NCI-H510A treated with DMSO at 0.1 percent for 48 hours (cell line): ENCODE measurements at regions not wholly inside any gene's neighbourhood (a gene's known extent, or its start where the extent isn't known, plus 50 kb on each side); places are given as distances from the start of the nearest gene placed in this dataset.
"Not testable (repeated sequence)": the region's sequence is repeated elsewhere in the genome, so short reads cannot be mapped to it uniquely, and the experiment has no call there.

Experiments
- DNase-seq: peaks from one replicate; lab custom pipeline; 2025; lab: John Stamatoyannopoulos, UW

DNA sequence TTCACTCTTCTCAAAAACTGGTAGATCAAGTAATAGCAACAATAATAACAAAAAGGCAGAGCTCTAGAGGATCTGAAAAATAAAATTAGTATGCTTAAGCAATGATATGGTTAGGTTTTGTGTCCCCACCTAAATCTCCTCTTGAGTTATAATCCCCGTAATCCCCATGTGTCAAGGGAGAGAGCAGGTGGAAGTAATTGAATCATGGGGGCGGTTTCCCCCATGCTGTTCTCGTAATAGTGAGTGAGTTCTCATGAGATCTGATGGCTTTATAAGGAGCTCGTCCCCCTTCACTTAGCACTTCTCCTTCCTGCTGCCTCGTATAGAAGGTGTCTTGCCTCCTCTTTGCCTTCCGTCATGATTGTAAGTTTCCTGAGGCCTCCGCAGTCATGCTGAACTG is 60.2 kb upstream of the ABHD2 start:
- no peak for DNase-seq

DNA sequence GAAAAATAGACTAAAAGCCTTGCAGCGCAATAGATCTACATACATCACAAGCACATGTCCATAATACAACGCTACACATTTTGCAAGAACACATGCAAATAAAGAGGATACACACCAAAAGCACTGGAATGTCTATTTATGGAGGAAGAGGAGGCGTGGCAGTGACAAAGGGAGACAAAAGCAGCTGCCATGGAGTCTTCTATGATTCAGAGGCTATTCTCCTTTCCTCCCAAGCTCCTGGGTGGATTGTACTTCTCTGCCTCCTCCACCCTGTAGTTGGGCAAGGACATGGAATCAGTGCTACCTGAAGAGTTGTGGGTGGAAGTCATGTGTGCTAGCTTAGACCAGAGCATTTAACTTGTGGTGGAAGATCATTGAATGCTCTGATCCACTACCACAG is 57.9 kb upstream of the ABHD2 start:
- no peak for DNase-seq

DNA sequence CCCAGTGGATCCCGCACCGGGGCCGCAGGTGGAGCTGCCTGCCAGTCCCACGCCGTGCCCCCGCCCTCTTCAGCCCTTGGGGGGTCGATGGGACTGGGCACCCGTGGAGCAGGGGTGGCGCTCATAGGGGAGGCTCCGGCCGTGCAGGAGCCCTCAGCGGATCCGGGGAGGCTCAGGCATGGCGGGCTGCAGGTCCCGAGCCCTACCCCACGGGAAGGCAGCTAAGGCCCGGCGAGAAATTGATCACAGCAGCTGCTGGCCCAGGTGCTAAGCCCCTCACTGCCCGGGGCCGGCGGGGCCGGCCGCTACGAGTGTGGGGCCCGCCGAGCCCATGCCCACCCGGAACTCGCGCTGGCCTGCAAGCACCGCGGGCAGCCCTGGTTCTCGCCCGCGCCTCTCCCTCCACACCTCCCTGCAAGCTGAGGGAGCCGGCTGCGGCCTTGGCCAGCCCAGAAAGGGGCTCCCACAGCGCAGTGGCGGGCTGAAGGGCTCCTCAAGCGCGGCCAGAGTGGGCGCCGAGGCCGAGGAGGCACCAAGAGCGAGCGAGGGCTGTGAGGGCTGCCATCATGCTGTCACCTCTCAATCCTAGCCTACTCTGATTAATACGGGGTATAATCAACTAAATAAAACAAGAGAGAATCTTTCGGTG is 56.5 kb upstream of the ABHD2 start:
- DNase-seq, result not testable (repeated sequence)

DNA sequence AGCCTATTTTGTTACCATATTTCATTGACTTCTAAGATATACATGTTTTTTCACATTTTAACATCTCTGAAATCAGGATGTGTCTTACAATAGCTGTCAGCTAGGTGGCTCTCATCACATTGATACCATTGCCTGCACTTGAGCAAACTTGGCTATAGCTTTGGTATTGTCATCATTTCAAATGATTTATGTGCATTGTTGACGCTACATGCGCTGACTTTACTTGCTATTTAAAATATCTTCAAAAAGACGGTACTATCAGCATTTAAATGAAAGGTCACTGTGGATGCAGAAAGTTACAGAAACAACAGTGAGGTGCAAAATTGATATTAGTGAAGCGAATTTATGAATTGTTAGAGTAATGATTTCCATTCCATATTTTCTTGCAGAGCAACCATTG is 54.0 kb upstream of the ABHD2 start:
- no peak for DNase-seq

GRCh38 chr15:89035150-89035549 is 53.1 kb upstream of the ABHD2 start:
- DNase-seq, result no peak

DNA sequence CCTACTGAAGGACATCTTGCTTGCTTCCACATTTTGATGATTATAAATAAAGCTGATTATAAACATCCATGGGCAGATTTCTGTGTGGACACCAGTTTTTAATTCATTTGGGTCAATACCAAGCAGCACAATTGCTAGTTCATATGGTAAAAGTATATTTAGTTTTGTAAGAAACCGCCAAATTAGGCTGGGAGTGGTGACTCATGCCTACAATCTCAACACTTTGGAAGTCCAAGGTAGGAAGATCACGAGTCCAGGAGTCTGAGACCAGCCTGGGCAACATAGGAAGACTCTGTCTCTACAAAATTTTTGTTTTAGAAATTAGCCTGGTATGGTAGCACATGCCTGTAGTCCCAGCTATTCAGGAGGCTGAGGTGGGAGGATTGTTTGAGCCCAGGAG is 52.6 kb upstream of the ABHD2 start:
- no peak for DNase-seq

DNA sequence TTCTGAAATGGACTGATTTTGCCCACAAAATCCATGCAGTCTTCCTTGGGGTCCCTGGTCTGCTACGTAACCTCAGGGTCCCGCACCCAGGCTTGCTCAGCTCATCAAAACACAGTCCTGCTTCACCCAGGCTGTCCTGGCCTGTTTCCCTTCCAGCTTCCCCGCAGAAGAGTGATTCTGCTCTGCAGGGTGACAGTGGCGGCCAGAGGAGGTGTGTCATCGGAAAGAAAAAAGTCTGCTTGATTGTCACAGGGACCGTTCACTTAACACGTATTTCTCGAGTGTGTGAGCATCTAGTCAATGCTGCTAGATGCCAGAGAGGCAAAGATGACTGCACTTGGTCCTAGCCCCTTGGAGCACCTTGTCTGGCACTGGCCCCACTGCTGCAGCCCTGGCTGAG is 50.1 kb upstream of the ABHD2 start:
- DNase-seq, result no peak
